ENCODE measurements at regions not wholly inside any gene's neighbourhood (a gene's known extent, or its start where the extent isn't known, plus 50 kb on each side); places are given as distances from the start of the nearest gene placed in this dataset.
"Not testable (repeated sequence)": the region's sequence is repeated elsewhere in the genome, so short reads cannot be mapped to it uniquely, and the experiment has no call there.

GRCh38 chr17:71089431-71089830 is 920.1 kb downstream of the KCNJ2 start:
- intact Hi-C loops (cut with micrococcal nuclease) = no loop called here
- ChIA-PET CTCF (ENCODE audit: partially characterized antibody) (no interaction called here), POLR2A (ENCODE audit: partially characterized antibody) (no interaction called here)
- Histone ChIP-seq H3K4me1 (ENCODE audit: insufficient read depth, low read length) (no peaks in the 10 kb centered on the region), H3K36me3 (ENCODE audit: insufficient read depth, low read length) (no peaks in the 10 kb centered on the region), H3K9me3 (ENCODE audit: control insufficient read depth in 1 of 2, low read length in 2 of 2) (no peaks in the 10 kb centered on the region), H3K27me3 (ENCODE audit: insufficient read depth, low read length) (no peaks in the 10 kb centered on the region), H3K4me3 (ENCODE audit: low read length in 2 of 2) (no peak overlapping the region), H3K27ac (ENCODE audit: low read depth, low read length) (no peak overlapping the region)
- Mint-ChIP-seq H3K36me3 (peaks cover 0 to 3% of the 10 kb centered on the region in 2 donors), H3K27me3 (no peaks in the 10 kb centered on the region), H3K27ac (no peak overlapping the region), H3K4me1 (no peaks in the 10 kb centered on the region), H3K9me3 (peaks cover 0 to 10% (median 5%) of the 10 kb centered on the region in 8 donors), H3K4me3 (no peak overlapping the region)
- DNase-seq = no peak

GRCh38 chr17:71098071-71098470 is 928.7 kb downstream of the KCNJ2 start:
- Histone ChIP-seq H3K4me3 (ENCODE audit: low read length in 2 of 2) (no peak overlapping the region), H3K36me3 (ENCODE audit: insufficient read depth, low read length) (no peaks in the 10 kb centered on the region), H3K4me1 (ENCODE audit: insufficient read depth, low read length) (no peaks in the 10 kb centered on the region), H3K27me3 (ENCODE audit: insufficient read depth, low read length) (no peaks in the 10 kb centered on the region), H3K9me3 (ENCODE audit: control insufficient read depth in 1 of 2, low read length in 2 of 2) (no peaks in the 10 kb centered on the region), H3K27ac (ENCODE audit: low read depth, low read length) (no peak overlapping the region)
- DNase-seq = no peak
- Mint-ChIP-seq H3K4me3 (no peak overlapping the region), H3K4me1 (no peaks in the 10 kb centered on the region), H3K27me3 (no peaks in the 10 kb centered on the region), H3K27ac (no peak overlapping the region), H3K36me3 (no peaks in the 10 kb centered on the region), H3K9me3 (peaks cover 0 to 20% (median 3%) of the 10 kb centered on the region in 8 donors)
- ChIA-PET POLR2A (ENCODE audit: partially characterized antibody) (no interaction called here), CTCF (ENCODE audit: partially characterized antibody) (no interaction called here)
- intact Hi-C loops (cut with micrococcal nuclease) = no loop called here

- POLR2A ChIA-PET (ENCODE audit: partially characterized antibody) = no interaction called here
- Mint-ChIP-seq H3K36me3 (no peaks in the 10 kb centered on the region), H3K4me1 (no peaks in the 10 kb centered on the region), H3K27ac (no peak overlapping the region), H3K4me3 (no peak overlapping the region), H3K27me3 (no peaks in the 10 kb centered on the region), H3K9me3 (peaks cover 0 to 20% (median 4%) of the 10 kb centered on the region in 8 donors)
- no peaks in the 10 kb centered on the region for H3K9me3 ChIP-seq (ENCODE audit: control insufficient read depth in 1 of 2, low read length in 2 of 2)
- no peaks in the 10 kb centered on the region for H3K4me1 ChIP-seq (ENCODE audit: insufficient read depth, low read length)
- H3K27me3 ChIP-seq (ENCODE audit: insufficient read depth, low read length) = no peaks in the 10 kb centered on the region
- intact Hi-C loops (cut with micrococcal nuclease) = no loop called here
- DNase-seq = no peak
- H3K36me3 ChIP-seq (ENCODE audit: insufficient read depth, low read length) = no peaks in the 10 kb centered on the region
- no peak overlapping the region for H3K4me3 ChIP-seq (ENCODE audit: low read length in 2 of 2)
- CTCF ChIA-PET (ENCODE audit: partially characterized antibody) = no interaction called here
- no peak overlapping the region for H3K27ac ChIP-seq (ENCODE audit: low read depth, low read length)
These were observed 929.8 kb downstream of the KCNJ2 start for GRCh38 chr17:71099003-71099714.

DNA sequence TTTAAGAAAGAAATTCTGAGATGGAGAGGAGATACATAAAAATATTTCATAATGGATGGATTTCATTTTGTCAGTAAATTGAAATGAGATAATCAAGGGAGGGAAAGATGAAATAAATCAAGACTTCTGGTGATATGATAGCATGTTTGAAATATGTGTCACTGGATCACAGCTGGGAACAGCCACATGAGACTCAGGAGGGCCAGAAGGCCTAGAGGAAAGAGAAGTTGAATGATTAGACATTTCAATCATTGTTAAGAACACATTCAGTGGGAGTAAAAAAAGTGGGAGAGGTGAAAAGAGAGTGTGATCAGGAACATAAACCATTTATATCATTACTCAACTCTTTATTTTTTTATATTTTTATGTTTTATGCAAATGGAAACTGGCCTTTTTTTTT is 933.4 kb downstream of the KCNJ2 start:
- Histone ChIP-seq H3K36me3 (ENCODE audit: insufficient read depth, low read length) (no peaks in the 10 kb centered on the region), H3K4me3 (ENCODE audit: low read length in 2 of 2) (no peak overlapping the region), H3K27ac (ENCODE audit: low read depth, low read length) (no peak overlapping the region), H3K27me3 (ENCODE audit: insufficient read depth, low read length) (no peaks in the 10 kb centered on the region), H3K4me1 (ENCODE audit: insufficient read depth, low read length) (no peaks in the 10 kb centered on the region), H3K9me3 (ENCODE audit: control insufficient read depth in 1 of 2, low read length in 2 of 2) (no peaks in the 10 kb centered on the region)
- no peak for DNase-seq
- no peaks in the 10 kb centered on the region for H3K4me1 Mint-ChIP-seq
- H3K27ac Mint-ChIP-seq = no peak overlapping the region
- ChIA-PET CTCF (ENCODE audit: partially characterized antibody) (no interaction called here), POLR2A (ENCODE audit: partially characterized antibody) (no interaction called here)
- H3K27me3 Mint-ChIP-seq = no peaks in the 10 kb centered on the region
- intact Hi-C loops (cut with micrococcal nuclease) = no loop called here
- peaks cover 0 to 12% (median 6%) of the 10 kb centered on the region in 8 donors for H3K9me3 Mint-ChIP-seq
- peak overlapping the region in 1 of 8 donors; percentile 15 for H3K4me3 Mint-ChIP-seq
- H3K36me3 Mint-ChIP-seq = no peaks in the 10 kb centered on the region

DNA sequence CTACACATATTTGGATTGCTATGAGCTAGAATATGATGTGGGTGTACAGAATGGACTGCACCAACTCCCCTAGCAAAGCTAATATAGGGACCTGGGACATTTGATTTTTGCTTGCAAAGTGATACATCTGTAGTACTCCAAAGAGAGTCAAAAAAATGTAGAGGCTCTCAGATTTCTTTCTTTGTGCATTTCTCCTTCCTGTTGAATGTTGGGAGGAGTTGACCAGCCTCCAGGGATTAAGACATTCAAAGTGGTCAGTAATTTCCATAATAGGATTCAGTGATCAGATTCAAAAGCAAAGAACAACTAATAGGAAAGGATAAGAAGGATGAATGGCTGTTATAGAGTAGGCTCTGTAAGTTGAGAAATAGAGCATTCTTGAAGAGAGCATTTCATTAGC is 934.9 kb downstream of the KCNJ2 start:
- DNase-seq = no peak
- Mint-ChIP-seq H3K27ac (no peak overlapping the region), H3K27me3 (no peaks in the 10 kb centered on the region), H3K4me1 (no peaks in the 10 kb centered on the region), H3K36me3 (no peaks in the 10 kb centered on the region), H3K9me3 (peaks cover 0 to 9% (median 6%) of the 10 kb centered on the region in 8 donors), H3K4me3 (no peak overlapping the region)
- Histone ChIP-seq H3K27me3 (ENCODE audit: insufficient read depth, low read length) (no peaks in the 10 kb centered on the region), H3K4me3 (ENCODE audit: low read length in 2 of 2) (no peak overlapping the region), H3K9me3 (ENCODE audit: control insufficient read depth in 1 of 2, low read length in 2 of 2) (no peaks in the 10 kb centered on the region), H3K36me3 (ENCODE audit: insufficient read depth, low read length) (no peaks in the 10 kb centered on the region), H3K27ac (ENCODE audit: low read depth, low read length) (no peak overlapping the region), H3K4me1 (ENCODE audit: insufficient read depth, low read length) (no peaks in the 10 kb centered on the region)
- POLR2A ChIA-PET (ENCODE audit: partially characterized antibody) = no interaction called here
- CTCF ChIA-PET (ENCODE audit: partially characterized antibody) = no interaction called here
- intact Hi-C loops (cut with micrococcal nuclease) = no loop called here

DNA sequence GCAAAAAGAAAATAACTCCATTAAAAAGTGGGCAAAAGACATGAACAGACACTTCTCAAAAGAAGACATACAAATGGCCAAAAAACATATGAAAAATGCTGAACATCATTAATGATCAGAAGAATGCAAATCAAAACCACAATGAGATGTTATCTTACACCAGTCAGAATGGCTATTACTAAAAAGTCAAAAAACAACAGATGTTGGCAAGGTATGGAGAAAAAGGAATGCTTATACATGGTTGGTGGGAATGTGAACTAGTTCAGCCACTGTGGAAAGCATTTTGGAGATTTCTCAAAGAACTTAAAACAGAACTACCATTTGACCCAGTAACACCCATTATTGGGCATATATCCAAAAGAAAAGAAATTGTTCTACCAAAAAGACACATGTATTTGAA is 936.7 kb downstream of the KCNJ2 start:
- H3K9me3 ChIP-seq (ENCODE audit: control insufficient read depth in 1 of 2, low read length in 2 of 2); DNase-seq; H3K36me3 ChIP-seq (ENCODE audit: insufficient read depth, low read length); H3K4me1 Mint-ChIP-seq; CTCF ChIA-PET (ENCODE audit: partially characterized antibody); H3K27ac ChIP-seq (ENCODE audit: low read depth, low read length); H3K27me3 ChIP-seq (ENCODE audit: insufficient read depth, low read length); H3K4me3 ChIP-seq (ENCODE audit: low read length in 2 of 2); POLR2A ChIA-PET (ENCODE audit: partially characterized antibody); H3K27me3 Mint-ChIP-seq; H3K36me3 Mint-ChIP-seq; H3K4me1 ChIP-seq (ENCODE audit: insufficient read depth, low read length); intact Hi-C loops (cut with micrococcal nuclease); H3K27ac Mint-ChIP-seq; H3K4me3 Mint-ChIP-seq: not testable (repeated sequence)
- peaks cover 0 to 11% (median 3%) of the 10 kb centered on the region in 8 donors for H3K9me3 Mint-ChIP-seq

- H3K27ac Mint-ChIP-seq = no peak overlapping the region
- intact Hi-C loops (cut with micrococcal nuclease) = no loop called here
- H3K4me1 Mint-ChIP-seq = no peaks in the 10 kb centered on the region
- Histone ChIP-seq H3K27ac (ENCODE audit: low read depth, low read length) (no peak overlapping the region), H3K27me3 (ENCODE audit: insufficient read depth, low read length) (no peaks in the 10 kb centered on the region), H3K36me3 (ENCODE audit: insufficient read depth, low read length) (no peaks in the 10 kb centered on the region), H3K9me3 (ENCODE audit: control insufficient read depth in 1 of 2, low read length in 2 of 2) (no peaks in the 10 kb centered on the region), H3K4me1 (ENCODE audit: insufficient read depth, low read length) (no peaks in the 10 kb centered on the region), H3K4me3 (ENCODE audit: low read length in 2 of 2) (no peak overlapping the region)
- no peak overlapping the region for H3K4me3 Mint-ChIP-seq
- peaks cover 0 to 9% (median 3%) of the 10 kb centered on the region in 8 donors for H3K9me3 Mint-ChIP-seq
- no peak for DNase-seq
- no peaks in the 10 kb centered on the region for H3K36me3 Mint-ChIP-seq
- CTCF ChIA-PET (ENCODE audit: partially characterized antibody) = no interaction called here
- no peaks in the 10 kb centered on the region for H3K27me3 Mint-ChIP-seq
- POLR2A ChIA-PET (ENCODE audit: partially characterized antibody) = no interaction called here
These were observed 937.8 kb downstream of the KCNJ2 start for GRCh38 chr17:71107136-71107535.

GRCh38 chr17:71109697-71110096 is 940.4 kb downstream of the KCNJ2 start:
- H3K27ac ChIP-seq (ENCODE audit: low read depth, low read length) = no peak overlapping the region
- Mint-ChIP-seq H3K4me1 (no peaks in the 10 kb centered on the region), H3K27ac (no peak overlapping the region)

More at GRCh38 chr17:71109697-71110096, 940.4 kb downstream of the KCNJ2 start:
- CTCF ChIA-PET (ENCODE audit: partially characterized antibody) = no interaction called here
- Histone ChIP-seq H3K4me1 (ENCODE audit: insufficient read depth, low read length) (no peaks in the 10 kb centered on the region), H3K36me3 (ENCODE audit: insufficient read depth, low read length) (no peaks in the 10 kb centered on the region), H3K27me3 (ENCODE audit: insufficient read depth, low read length) (no peaks in the 10 kb centered on the region), H3K4me3 (ENCODE audit: low read length in 2 of 2) (no peak overlapping the region), H3K9me3 (ENCODE audit: control insufficient read depth in 1 of 2, low read length in 2 of 2) (no peaks in the 10 kb centered on the region)
- no peak overlapping the region for H3K4me3 Mint-ChIP-seq
- POLR2A ChIA-PET (ENCODE audit: partially characterized antibody) = no interaction called here
- no peaks in the 10 kb centered on the region for H3K27me3 Mint-ChIP-seq
- intact Hi-C loops (cut with micrococcal nuclease) = no loop called here
- H3K36me3 Mint-ChIP-seq = no peaks in the 10 kb centered on the region
- DNase-seq = no peak
- H3K9me3 Mint-ChIP-seq = peaks cover 0 to 7% (median 0%) of the 10 kb centered on the region in 8 donors

Measured in CD4-positive, alpha-beta memory T cell (primary cell).